PFSK-1 (cell line): ENCODE measurements at regions not wholly inside any gene's neighbourhood (a gene's known extent, or its start where the extent isn't known, plus 50 kb on each side); places are given as distances from the start of the nearest gene placed in this dataset.

Source experiments
- POLR2AphosphoS5 ChIP-seq: IDR thresholded peaks from 2 replicates; pipeline ENCODE4 v1.6.1; 2012; ENCODE audit warnings: low read depth, mild to moderate bottlenecking, control low read depth, low read length, moderate library complexity
- SIN3A ChIP-seq: IDR thresholded peaks from 2 replicates; pipeline ENCODE4 v1.6.1; 2012; ENCODE audit warnings: mild to moderate bottlenecking, low read length, moderate library complexity, borderline replicate concordance; ENCODE audit not compliant: insufficient read depth
- TF ChIP-seq, protein P1 (sequence below), 2 experiments: IDR thresholded peaks; 2 replicates each; pipeline versions ENCODE4 v1.6.1 to v1.8.0; 2011 to 2012; ENCODE audit warnings: low read depth in 2 of 2, low read length in 2 of 2, control low read depth in 1 of 2, inconsistent platforms in 1 of 2, mild to moderate bottlenecking in 1 of 2, moderate library complexity in 1 of 2; ENCODE audit not compliant: insufficient read depth in 1 of 2

DNA sequence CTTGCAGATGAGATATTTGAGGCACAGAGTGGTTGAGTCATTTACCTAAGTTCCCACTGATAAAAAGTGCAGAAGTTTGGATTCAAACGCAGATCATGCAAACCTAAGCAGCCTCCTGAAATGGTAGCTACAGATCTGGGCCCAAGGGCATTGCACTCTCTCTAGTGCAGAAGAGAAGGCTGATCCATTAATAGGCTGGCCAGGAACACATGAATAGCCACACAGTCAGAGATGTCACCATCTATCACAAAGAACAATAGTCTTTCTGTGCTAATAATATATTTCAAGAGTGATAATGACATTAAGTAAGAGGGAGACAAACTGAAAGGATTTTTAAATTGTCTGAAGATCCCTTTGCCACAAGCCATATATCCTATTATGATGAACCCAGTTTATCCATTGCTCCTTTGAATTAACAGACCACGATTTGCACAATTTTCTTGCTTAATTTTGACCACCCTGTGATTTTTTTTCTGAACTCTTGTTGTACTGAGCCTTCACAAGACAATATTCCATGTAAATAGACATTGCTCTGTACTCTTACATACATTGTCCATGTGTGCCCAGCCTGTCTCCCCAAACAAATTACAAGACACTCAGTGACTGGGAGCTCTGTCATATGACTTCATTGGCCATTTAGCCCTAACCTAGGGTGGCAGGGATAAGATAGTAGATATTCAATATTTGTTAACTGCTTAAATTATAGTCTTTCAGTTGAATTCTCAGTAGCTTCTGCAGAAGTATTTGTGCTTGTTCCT, 112.4 kb upstream of the RBPJ start:
- TF ChIP-seq SIN3A (no peak), POLR2AphosphoS5 (no peak)
- TF ChIP-seq, protein P1, sequence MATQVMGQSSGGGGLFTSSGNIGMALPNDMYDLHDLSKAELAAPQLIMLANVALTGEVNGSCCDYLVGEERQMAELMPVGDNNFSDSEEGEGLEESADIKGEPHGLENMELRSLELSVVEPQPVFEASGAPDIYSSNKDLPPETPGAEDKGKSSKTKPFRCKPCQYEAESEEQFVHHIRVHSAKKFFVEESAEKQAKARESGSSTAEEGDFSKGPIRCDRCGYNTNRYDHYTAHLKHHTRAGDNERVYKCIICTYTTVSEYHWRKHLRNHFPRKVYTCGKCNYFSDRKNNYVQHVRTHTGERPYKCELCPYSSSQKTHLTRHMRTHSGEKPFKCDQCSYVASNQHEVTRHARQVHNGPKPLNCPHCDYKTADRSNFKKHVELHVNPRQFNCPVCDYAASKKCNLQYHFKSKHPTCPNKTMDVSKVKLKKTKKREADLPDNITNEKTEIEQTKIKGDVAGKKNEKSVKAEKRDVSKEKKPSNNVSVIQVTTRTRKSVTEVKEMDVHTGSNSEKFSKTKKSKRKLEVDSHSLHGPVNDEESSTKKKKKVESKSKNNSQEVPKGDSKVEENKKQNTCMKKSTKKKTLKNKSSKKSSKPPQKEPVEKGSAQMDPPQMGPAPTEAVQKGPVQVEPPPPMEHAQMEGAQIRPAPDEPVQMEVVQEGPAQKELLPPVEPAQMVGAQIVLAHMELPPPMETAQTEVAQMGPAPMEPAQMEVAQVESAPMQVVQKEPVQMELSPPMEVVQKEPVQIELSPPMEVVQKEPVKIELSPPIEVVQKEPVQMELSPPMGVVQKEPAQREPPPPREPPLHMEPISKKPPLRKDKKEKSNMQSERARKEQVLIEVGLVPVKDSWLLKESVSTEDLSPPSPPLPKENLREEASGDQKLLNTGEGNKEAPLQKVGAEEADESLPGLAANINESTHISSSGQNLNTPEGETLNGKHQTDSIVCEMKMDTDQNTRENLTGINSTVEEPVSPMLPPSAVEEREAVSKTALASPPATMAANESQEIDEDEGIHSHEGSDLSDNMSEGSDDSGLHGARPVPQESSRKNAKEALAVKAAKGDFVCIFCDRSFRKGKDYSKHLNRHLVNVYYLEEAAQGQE (IDR thresholded peaks at IDR 0.05; ENCODE audit: insufficient read depth in 1 of 2, low read depth in 2 of 2, low read length in 2 of 2) = no peak
